SJSA1 (cell line): ENCODE measurements at regions not wholly inside any gene's neighbourhood (a gene's known extent, or its start where the extent isn't known, plus 50 kb on each side); places are given as distances from the start of the nearest gene placed in this dataset.

Experiments
- DNase-seq, 2 experiments: peaks; one replicate each; pipeline ENCODE4 v3.0.0-alpha.2; 2015 to 2020; ENCODE audit warnings: low spot score in 2 of 2, low read depth in 1 of 2
- H3K27ac ChIP-seq: fragments of 250-450 bp; sonication (Bioruptor Pico); 2 replicates; pipeline ENCODE4 v1.5.1; 2020; ENCODE audit warnings: mild to moderate bottlenecking, moderate library complexity
- H3K27me3 ChIP-seq: fragments of 250-450 bp; sonication (Bioruptor Pico); replicated peaks from 2 replicates; pipeline ENCODE4 v1.5.1; 2020; ENCODE audit warnings: mild to moderate bottlenecking, moderate library complexity
- H3K36me3 ChIP-seq: fragments of 250-450 bp; sonication (Bioruptor Pico); 2 replicates; pipeline ENCODE4 v1.5.1; 2020; ENCODE audit warnings: mild to moderate bottlenecking
- H3K4me1 ChIP-seq: fragments of 250-450 bp; sonication (Bioruptor Pico); replicated peaks from 2 replicates; pipeline ENCODE4 v1.6.1; 2021; ENCODE audit warnings: mild to moderate bottlenecking
- H3K4me3 ChIP-seq: fragments of 250-450 bp; sonication (Bioruptor Pico); 2 replicates; pipeline ENCODE4 v1.5.1; 2020; ENCODE audit warnings: mild to moderate bottlenecking
- H3K9me3 ChIP-seq: fragments of 250-450 bp; sonication (Bioruptor Pico); replicated peaks from 2 replicates; pipeline ENCODE4 v1.5.1; 2020; ENCODE audit warnings: mild to moderate bottlenecking

- Histone ChIP-seq H3K27ac (no peak overlapping the region), H3K4me1 (no peaks in the 10 kb centered on the region), H3K36me3 (no peaks in the 10 kb centered on the region), H3K27me3 (no peaks in the 10 kb centered on the region), H3K9me3 (no peaks in the 10 kb centered on the region), H3K4me3 (no peak overlapping the region)
- DNase-seq, result no peak
Observed at GRCh38 chr4:96626023-96626422, 786.1 kb downstream of the PDHA2 start.

GRCh38 chr4:96630839-96631238 lies 790.9 kb downstream of the PDHA2 start:
- no peaks in the 10 kb centered on the region for H3K9me3 ChIP-seq
- no peak for DNase-seq
- no peaks in the 10 kb centered on the region for H3K4me1 ChIP-seq
- no peak overlapping the region for H3K27ac ChIP-seq
- no peak overlapping the region for H3K4me3 ChIP-seq
- no peaks in the 10 kb centered on the region for H3K27me3 ChIP-seq
- no peaks in the 10 kb centered on the region for H3K36me3 ChIP-seq

- no peak for DNase-seq
- H3K9me3 ChIP-seq, result no peaks in the 10 kb centered on the region
- no peaks in the 10 kb centered on the region for H3K27me3 ChIP-seq
- H3K4me1 ChIP-seq, result no peaks in the 10 kb centered on the region
- H3K27ac ChIP-seq, result no peak overlapping the region
- no peak overlapping the region for H3K4me3 ChIP-seq
- no peaks in the 10 kb centered on the region for H3K36me3 ChIP-seq
Observed at GRCh38 chr4:96637971-96638412, 798.1 kb downstream of the PDHA2 start.

- H3K27me3 ChIP-seq, result no peaks in the 10 kb centered on the region
- H3K9me3 ChIP-seq, result no peaks in the 10 kb centered on the region
- H3K27ac ChIP-seq, result no peak overlapping the region
- no peak for DNase-seq
- no peaks in the 10 kb centered on the region for H3K4me1 ChIP-seq
- no peak overlapping the region for H3K4me3 ChIP-seq
- H3K36me3 ChIP-seq, result no peaks in the 10 kb centered on the region
Observed at GRCh38 chr4:96639932-96640331, 800.0 kb downstream of the PDHA2 start.

- Histone ChIP-seq H3K27ac (no peak overlapping the region), H3K4me1 (no peaks in the 10 kb centered on the region), H3K4me3 (no peak overlapping the region), H3K27me3 (no peaks in the 10 kb centered on the region), H3K9me3 (no peaks in the 10 kb centered on the region), H3K36me3 (no peaks in the 10 kb centered on the region)
- DNase-seq, result no peak
Observed at GRCh38 chr4:96642490-96642889, 802.6 kb downstream of the PDHA2 start.

GRCh38 chr4:96646146-96646545 lies 806.3 kb downstream of the PDHA2 start:
- DNase-seq, result no peak
- H3K27me3 ChIP-seq, result no peaks in the 10 kb centered on the region
- H3K27ac ChIP-seq, result no peak overlapping the region
- H3K36me3 ChIP-seq, result no peaks in the 10 kb centered on the region
- no peak overlapping the region for H3K4me3 ChIP-seq
- no peaks in the 10 kb centered on the region for H3K4me1 ChIP-seq
- no peaks in the 10 kb centered on the region for H3K9me3 ChIP-seq

GRCh38 chr4:96649536-96649935 lies 809.6 kb downstream of the PDHA2 start:
- no peaks in the 10 kb centered on the region for H3K9me3 ChIP-seq
- no peaks in the 10 kb centered on the region for H3K27me3 ChIP-seq
- DNase-seq, result no peak
- H3K36me3 ChIP-seq, result no peaks in the 10 kb centered on the region
- no peak overlapping the region for H3K27ac ChIP-seq
- no peak overlapping the region for H3K4me3 ChIP-seq
- H3K4me1 ChIP-seq, result no peaks in the 10 kb centered on the region

- no peak overlapping the region for H3K27ac ChIP-seq
- no peaks in the 10 kb centered on the region for H3K27me3 ChIP-seq
- DNase-seq, result no peak
- H3K9me3 ChIP-seq, result no peaks in the 10 kb centered on the region
- H3K4me1 ChIP-seq, result no peaks in the 10 kb centered on the region
- H3K4me3 ChIP-seq, result no peak overlapping the region
- no peaks in the 10 kb centered on the region for H3K36me3 ChIP-seq
Observed at GRCh38 chr4:96652158-96652557, 812.3 kb downstream of the PDHA2 start.

GRCh38 chr4:96652821-96653220 lies 812.9 kb downstream of the PDHA2 start:
- DNase-seq, result no peak
- no peak overlapping the region for H3K27ac ChIP-seq
- H3K4me1 ChIP-seq, result no peaks in the 10 kb centered on the region
- H3K36me3 ChIP-seq, result no peaks in the 10 kb centered on the region
- H3K9me3 ChIP-seq, result no peaks in the 10 kb centered on the region
- H3K27me3 ChIP-seq, result no peaks in the 10 kb centered on the region
- H3K4me3 ChIP-seq, result no peak overlapping the region

GRCh38 chr4:96654045-96654444 lies 814.2 kb downstream of the PDHA2 start:
- Histone ChIP-seq H3K27me3 (no peaks in the 10 kb centered on the region), H3K4me3 (no peak overlapping the region), H3K4me1 (no peaks in the 10 kb centered on the region), H3K9me3 (no peaks in the 10 kb centered on the region), H3K36me3 (no peaks in the 10 kb centered on the region), H3K27ac (no peak overlapping the region)
- no peak for DNase-seq

GRCh38 chr4:96670381-96670780 lies 830.5 kb downstream of the PDHA2 start:
- no peak for DNase-seq
- H3K27ac ChIP-seq, result no peak overlapping the region
- H3K9me3 ChIP-seq, result no peaks in the 10 kb centered on the region
- H3K36me3 ChIP-seq, result no peaks in the 10 kb centered on the region
- H3K4me1 ChIP-seq, result no peaks in the 10 kb centered on the region
- no peak overlapping the region for H3K4me3 ChIP-seq
- H3K27me3 ChIP-seq, result no peaks in the 10 kb centered on the region

- Histone ChIP-seq H3K4me3 (no peak overlapping the region), H3K27ac (no peak overlapping the region), H3K4me1 (no peaks in the 10 kb centered on the region), H3K27me3 (no peaks in the 10 kb centered on the region), H3K36me3 (no peaks in the 10 kb centered on the region), H3K9me3 (no peaks in the 10 kb centered on the region)
- no peak for DNase-seq
Observed at GRCh38 chr4:96675416-96675815, 835.5 kb downstream of the PDHA2 start.

GRCh38 chr4:96675896-96676295 lies 836.0 kb downstream of the PDHA2 start:
- no peak overlapping the region for H3K27ac ChIP-seq
- H3K36me3 ChIP-seq, result no peaks in the 10 kb centered on the region
- no peaks in the 10 kb centered on the region for H3K9me3 ChIP-seq
- no peaks in the 10 kb centered on the region for H3K4me1 ChIP-seq
- H3K4me3 ChIP-seq, result no peak overlapping the region
- no peaks in the 10 kb centered on the region for H3K27me3 ChIP-seq
- DNase-seq, result no peak

- no peaks in the 10 kb centered on the region for H3K4me1 ChIP-seq
- H3K9me3 ChIP-seq, result no peaks in the 10 kb centered on the region
- H3K36me3 ChIP-seq, result no peaks in the 10 kb centered on the region
- no peak overlapping the region for H3K27ac ChIP-seq
- H3K27me3 ChIP-seq, result no peaks in the 10 kb centered on the region
- DNase-seq, result no peak
- no peak overlapping the region for H3K4me3 ChIP-seq
Observed at GRCh38 chr4:96676754-96677435, 837.0 kb downstream of the PDHA2 start.

- Histone ChIP-seq H3K4me3 (no peak overlapping the region), H3K27ac (no peak overlapping the region), H3K4me1 (no peaks in the 10 kb centered on the region), H3K36me3 (no peaks in the 10 kb centered on the region), H3K9me3 (no peaks in the 10 kb centered on the region), H3K27me3 (no peaks in the 10 kb centered on the region)
- no peak for DNase-seq
Observed at GRCh38 chr4:96677499-96677898, 837.6 kb downstream of the PDHA2 start.
